GM12878 (cell line): ENCODE measurements at regions not wholly inside any gene's neighbourhood (a gene's known extent, or its start where the extent isn't known, plus 50 kb on each side); places are given as distances from the start of the nearest gene placed in this dataset.

Experiments
- ATAC-seq: fragments of 200-7000 bp; cut with Tn5 transposase; 3 replicates; pipeline ENCODE4 v1.9.1; 2020; ENCODE audit warnings: mild to moderate bottlenecking, moderate library complexity
- BruUV-seq: library from RNA; stranded (reverse); fragments of 400-500 nt; replicated peaks from 2 replicates; lab custom pipeline; 2021; lab: Mats Ljungman, UMichigan
- CTCF ChIA-PET: fragments of 300-600 bp; sonication (Branson Sonifier 250); formaldehyde crosslinking; extraction: SDS; loops from one replicate; lab custom pipeline; 2021; ENCODE audit warnings: inconsistent platforms; lab: Yijun Ruan, JAX
- POLR2A ChIA-PET: fragments of 350-600 bp; formaldehyde crosslinking; extraction: SDS; loops from one replicate; lab custom pipeline; 2021; ENCODE audit warnings: inconsistent platforms; lab: Charles Lee
- RAD21 ChIA-PET: fragments of 300-600 bp; sonication (Branson Sonifier 250); formaldehyde crosslinking; loops from one replicate; lab custom pipeline; 2023; ENCODE audit warnings: antibody characterized with exemption; ENCODE audit not compliant: unreplicated experiment; lab: Charles Lee
- SMC1A ChIA-PET: fragments of 300-600 bp; sonication (Branson Sonifier 250); formaldehyde crosslinking; loops from one replicate; lab custom pipeline; 2023; ENCODE audit not compliant: unreplicated experiment, uncharacterized antibody; lab: Charles Lee
- DNase-seq: peaks from one replicate; pipeline ENCODE4 v3.0.0-alpha.2; 2011; ENCODE audit warnings: low read depth, low spot score
- FAIRE-seq: peaks from 3 replicates; lab custom pipeline; 2011; peaks lifted over from hg19 to GRCh38; lab: Jason Lieb, UNC
- H2AFZ ChIP-seq: 2 replicates; pipeline ENCODE4 v1.6.0; 2011; ENCODE audit warnings: low read depth, low read length, control low read depth; ENCODE audit not compliant: control insufficient read depth
- H3K27ac ChIP-seq: 2 replicates; pipeline ENCODE4 v1.5.1; 2011; ENCODE audit warnings: control low read depth; ENCODE audit not compliant: control insufficient read depth, insufficient read depth
- H3K27me3 ChIP-seq, 2 experiments: replicated peaks in 1 of 2; 2 replicates each; pipeline versions ENCODE4 v1.6.0 to v1.6.1; 2011; ENCODE audit warnings: low read length in 1 of 2; ENCODE audit not compliant: control insufficient read depth in 2 of 2, insufficient read depth in 2 of 2
- H3K36me3 ChIP-seq, 2 experiments: 2 replicates each; pipeline ENCODE4 v1.5.1; 2011; ENCODE audit warnings: low read length in 1 of 2; ENCODE audit not compliant: control insufficient read depth in 2 of 2, insufficient read depth in 2 of 2
- H3K4me1 ChIP-seq: 2 replicates; pipeline ENCODE4 v1.6.1; 2011; ENCODE audit warnings: mild to moderate bottlenecking, low read length, moderate library complexity, mixed read lengths; ENCODE audit not compliant: control insufficient read depth, insufficient read depth
- H3K4me2 ChIP-seq: 2 replicates; pipeline ENCODE4 v1.6.0; 2011; ENCODE audit warnings: control low read depth; ENCODE audit not compliant: control insufficient read depth, insufficient read depth
- H3K4me3 ChIP-seq: fragments of 200-600 bp; sonication (generic); 2 replicates; pipeline ENCODE4 v1.5.1; 2016
- H3K79me2 ChIP-seq: 2 replicates; pipeline ENCODE4 v1.6.0; 2011; ENCODE audit warnings: low read length; ENCODE audit not compliant: control insufficient read depth, insufficient read depth
- H3K9ac ChIP-seq: 2 replicates; pipeline ENCODE4 v1.8.0; 2011; ENCODE audit warnings: low read length, control low read depth, mixed read lengths; ENCODE audit not compliant: control insufficient read depth, insufficient read depth
- H3K9me3 ChIP-seq: replicated peaks from 3 replicates; pipeline ENCODE4 v1.5.1; 2011; ENCODE audit warnings: mild to moderate bottlenecking, low read length; ENCODE audit not compliant: control insufficient read depth, insufficient read depth
- H4K20me1 ChIP-seq: 2 replicates; pipeline ENCODE4 v1.6.0; 2011; ENCODE audit not compliant: control insufficient read depth, insufficient read depth
- BCL11A ChIP-seq: IDR thresholded peaks from 2 replicates; pipeline ENCODE4 v1.6.1; 2011; ENCODE audit warnings: low read depth, low read length
- BHLHE40 ChIP-seq, 2 experiments: fragments of 450-650 bp in 1 of 2; IDR thresholded peaks; 2 replicates each; pipeline ENCODE4 v1.6.1; 2011 to 2017; ENCODE audit warnings: low read depth in 2 of 2, borderline replicate concordance in 1 of 2, improper control_type of control experiment in 1 of 2, low read length in 1 of 2, mild to moderate bottlenecking in 1 of 2
- CREM ChIP-seq: IDR thresholded peaks from 2 replicates; pipeline ENCODE4 v1.6.1; 2014; ENCODE audit warnings: antibody characterized with exemption, low read depth
- FOXK2 ChIP-seq: fragments of 450-650 bp; IDR thresholded peaks from 2 replicates; pipeline ENCODE4 v1.6.1; 2017; ENCODE audit warnings: mild to moderate bottlenecking, moderate library complexity
- KAT2A ChIP-seq: conservative IDR thresholded peaks from 2 replicates; pipeline ENCODE4 v1.6.1; 2011; ENCODE audit warnings: low read depth, low read length; ENCODE audit not compliant: control insufficient read depth
- RAD21 ChIP-seq: IDR thresholded peaks from 2 replicates; pipeline ENCODE4 v1.6.1; 2011; ENCODE audit warnings: mild to moderate bottlenecking, low read depth, low read length, moderate library complexity; ENCODE audit not compliant: insufficient read depth
- TCF12 ChIP-seq: IDR thresholded peaks from 2 replicates; pipeline ENCODE4 v1.6.1; 2011; ENCODE audit warnings: low read depth, mild to moderate bottlenecking, low read length
- WGBS: methylation state at CpG from one replicate; pipeline ENCODE4 v1.1.6; 2016; ENCODE audit warnings: low lambda C conversion rate; ENCODE audit not compliant: insufficient replicate concordance, insufficient coverage; ENCODE audit errors: missing lambda C conversion rate; 5-methylcytosine and 5-hydroxymethylcytosine counted together
- in situ Hi-C: fragments of 300-500 bp; cut with MboI; formaldehyde crosslinking; loops from 9 replicates; pipeline ENCODE4 v1.14.3; 2018; ENCODE audit warnings: mixed read lengths
- intact Hi-C: fragments of 100-400 bp; cut with micrococcal nuclease; formaldehyde crosslinking; loops from one replicate; pipeline ENCODE4 v1.14.2; 2022; ENCODE audit not compliant: unreplicated experiment
- TF ChIP-seq, protein P1 (sequence below): fragments of 450-650 bp; IDR thresholded peaks from 2 replicates; pipeline ENCODE4 v1.6.1; 2017; ENCODE audit warnings: mild to moderate bottlenecking
- TF ChIP-seq, protein P2 (sequence below): IDR thresholded peaks from 2 replicates; pipeline ENCODE4 v1.6.1; 2012; ENCODE audit warnings: low read depth, low read length, improper control_type of control experiment

DNA sequence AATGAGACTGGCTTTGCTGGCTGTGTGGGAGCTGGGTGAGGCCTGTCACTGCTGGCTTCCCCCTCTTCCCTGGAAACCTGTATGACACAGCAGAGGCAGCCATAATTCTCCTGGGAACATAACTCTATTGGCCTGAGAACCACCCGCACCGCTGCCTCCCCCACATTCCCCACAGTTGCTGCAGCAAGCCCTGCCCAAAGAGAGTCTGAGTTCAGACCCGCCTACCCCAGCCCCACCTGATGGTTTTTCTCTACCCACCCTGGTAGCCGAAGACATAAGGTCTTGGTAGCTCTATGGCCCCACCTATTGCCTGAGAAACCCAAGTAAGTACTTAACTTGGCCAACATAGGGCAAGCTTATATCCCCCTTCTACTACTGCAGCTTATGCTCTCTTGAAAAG lies 174.8 kb downstream of the C11orf91 start (continued):
- TF ChIP-seq KAT2A (no peak), CREM (no peak), BCL11A (no peak), FOXK2 (no peak), TCF12 (0 out of 2 replicates have a peak, but pooled peaks have one; percentile 11), BHLHE40 (IDR thresholded peaks at IDR 0.05; ENCODE audit: borderline replicate concordance in 1 of 2, low read depth in 2 of 2, low read length in 1 of 2) (no peak)
- TF ChIP-seq, protein P1, sequence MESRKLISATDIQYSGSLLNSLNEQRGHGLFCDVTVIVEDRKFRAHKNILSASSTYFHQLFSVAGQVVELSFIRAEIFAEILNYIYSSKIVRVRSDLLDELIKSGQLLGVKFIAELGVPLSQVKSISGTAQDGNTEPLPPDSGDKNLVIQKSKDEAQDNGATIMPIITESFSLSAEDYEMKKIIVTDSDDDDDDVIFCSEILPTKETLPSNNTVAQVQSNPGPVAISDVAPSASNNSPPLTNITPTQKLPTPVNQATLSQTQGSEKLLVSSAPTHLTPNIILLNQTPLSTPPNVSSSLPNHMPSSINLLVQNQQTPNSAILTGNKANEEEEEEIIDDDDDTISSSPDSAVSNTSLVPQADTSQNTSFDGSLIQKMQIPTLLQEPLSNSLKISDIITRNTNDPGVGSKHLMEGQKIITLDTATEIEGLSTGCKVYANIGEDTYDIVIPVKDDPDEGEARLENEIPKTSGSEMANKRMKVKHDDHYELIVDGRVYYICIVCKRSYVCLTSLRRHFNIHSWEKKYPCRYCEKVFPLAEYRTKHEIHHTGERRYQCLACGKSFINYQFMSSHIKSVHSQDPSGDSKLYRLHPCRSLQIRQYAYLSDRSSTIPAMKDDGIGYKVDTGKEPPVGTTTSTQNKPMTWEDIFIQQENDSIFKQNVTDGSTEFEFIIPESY = no peak
- TF ChIP-seq, protein P2, sequence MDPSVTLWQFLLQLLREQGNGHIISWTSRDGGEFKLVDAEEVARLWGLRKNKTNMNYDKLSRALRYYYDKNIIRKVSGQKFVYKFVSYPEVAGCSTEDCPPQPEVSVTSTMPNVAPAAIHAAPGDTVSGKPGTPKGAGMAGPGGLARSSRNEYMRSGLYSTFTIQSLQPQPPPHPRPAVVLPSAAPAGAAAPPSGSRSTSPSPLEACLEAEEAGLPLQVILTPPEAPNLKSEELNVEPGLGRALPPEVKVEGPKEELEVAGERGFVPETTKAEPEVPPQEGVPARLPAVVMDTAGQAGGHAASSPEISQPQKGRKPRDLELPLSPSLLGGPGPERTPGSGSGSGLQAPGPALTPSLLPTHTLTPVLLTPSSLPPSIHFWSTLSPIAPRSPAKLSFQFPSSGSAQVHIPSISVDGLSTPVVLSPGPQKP = no peak

DNA sequence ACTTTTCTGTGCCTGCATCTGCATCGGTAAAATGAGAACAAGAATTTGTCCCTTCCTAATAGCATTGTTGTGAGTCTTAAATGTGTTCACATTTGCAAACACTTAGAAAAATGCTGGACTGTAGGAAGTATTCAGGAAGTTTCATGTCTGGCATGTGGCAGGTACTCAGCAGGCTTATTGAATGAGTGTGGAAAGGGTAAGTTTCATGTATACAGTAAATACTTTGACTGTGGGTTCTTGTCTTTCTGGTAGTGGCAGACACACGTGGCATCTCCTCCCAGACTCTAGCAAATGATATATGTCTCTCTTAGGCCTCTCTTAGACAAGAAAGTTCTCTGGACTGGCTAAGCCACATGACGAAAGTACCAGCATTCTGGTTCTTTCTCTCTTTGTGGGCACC lies 179.2 kb downstream of the C11orf91 start:
- DNase-seq (no peak), ATAC-seq (no peak), FAIRE-seq (no peak)
- SMC1A ChIA-PET = no interaction called here
- in situ Hi-C loops = no loop called here
- H3K27me3 ChIP-seq = no peaks in the 10 kb centered on the region
- H2AFZ ChIP-seq = no peak overlapping the region
- no peaks in the 10 kb centered on the region for H3K4me1 ChIP-seq
- no peaks in the 10 kb centered on the region; the same call in 2 of the 3 replicates for H3K9me3 ChIP-seq
- POLR2A ChIA-PET = no interaction called here
- H3K4me2 ChIP-seq = no peak overlapping the region
- CTCF ChIA-PET = no interaction called here
- no peaks in the 10 kb centered on the region for H3K36me3 ChIP-seq
- H3K9ac ChIP-seq = no peak overlapping the region
- TF ChIP-seq RAD21 = no peak
- RAD21 ChIA-PET = no interaction called here
- intact Hi-C loops = loop anchor here (5.0 kb wide), 1 partner anchor 159 kb away; no protein-coding TSS in a partner anchor
- no peak overlapping the region for H3K27ac ChIP-seq
- H4K20me1 ChIP-seq = no peaks in the 10 kb centered on the region
- BruUV-seq = no TSS peak
- 46% methylated on average over 3 of the region's 3 CpGs for WGBS
- H3K4me3 ChIP-seq = no peak overlapping the region
- H3K79me2 ChIP-seq = no peaks in the 10 kb centered on the region
